ENCODE measurements at regions not wholly inside any gene's neighbourhood (a gene's known extent, or its start where the extent isn't known, plus 50 kb on each side); places are given as distances from the start of the nearest gene placed in this dataset.
"Not testable (repeated sequence)": the region's sequence is repeated elsewhere in the genome, so short reads cannot be mapped to it uniquely, and the experiment has no call there.

- no peak for DNase-seq
- no peak for ATAC-seq
- Mint-ChIP-seq H3K4me3 (no peak overlapping the region), H3K27ac (no peak overlapping the region), H3K27me3 (ENCODE audit: low read depth) (peaks cover 9% of the 10 kb centered on the region), H3K36me3 (ENCODE audit: low read depth) (no peaks in the 10 kb centered on the region), H3K9me3 (ENCODE audit: insufficient read depth) (no peaks in the 10 kb centered on the region), H3K4me1 (ENCODE audit: low read depth) (no peaks in the 10 kb centered on the region)
- ChIA-PET POLR2A (no interaction called here), CTCF (no interaction called here)
These were observed 55.4 kb upstream of the KLF14 start for GRCh38 chr7:130789436-130789835.

DNA sequence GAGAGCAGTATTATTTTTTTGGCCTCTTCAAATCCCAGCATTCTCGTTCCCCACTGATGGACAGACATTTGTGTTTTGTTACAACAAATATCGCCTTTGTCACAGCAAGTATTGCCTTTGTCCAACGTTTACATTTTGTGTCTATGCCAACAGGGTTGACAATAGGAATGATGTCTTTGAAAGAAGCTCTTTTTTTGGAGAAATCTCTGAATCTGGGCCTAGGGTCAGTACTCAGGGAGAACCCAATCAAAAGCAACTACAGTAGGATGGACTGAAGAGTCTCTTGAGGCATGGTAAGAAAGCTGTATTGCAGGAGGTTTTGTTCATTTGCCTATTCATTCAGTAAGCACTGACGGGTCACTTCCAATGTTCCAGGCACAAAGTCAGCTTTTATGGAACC lies 57.7 kb upstream of the KLF14 start:
- H3K4me3 Mint-ChIP-seq, result no peak overlapping the region
- ChIA-PET CTCF (interaction anchor here (1.1 kb wide), 1 partner anchor 30 kb away, joined by 3 read pairs; no protein-coding TSS in a partner anchor), POLR2A (no interaction called here)
- ATAC-seq, result no peak
- DNase-seq, result no peak
- H3K27me3 Mint-ChIP-seq (ENCODE audit: low read depth), result peaks cover under 1% of the 10 kb centered on the region
- no peaks in the 10 kb centered on the region for H3K9me3 Mint-ChIP-seq (ENCODE audit: insufficient read depth)
- no peaks in the 10 kb centered on the region for H3K36me3 Mint-ChIP-seq (ENCODE audit: low read depth)
- H3K27ac Mint-ChIP-seq, result no peak overlapping the region
- H3K4me1 Mint-ChIP-seq (ENCODE audit: low read depth), result no peaks in the 10 kb centered on the region

DNA sequence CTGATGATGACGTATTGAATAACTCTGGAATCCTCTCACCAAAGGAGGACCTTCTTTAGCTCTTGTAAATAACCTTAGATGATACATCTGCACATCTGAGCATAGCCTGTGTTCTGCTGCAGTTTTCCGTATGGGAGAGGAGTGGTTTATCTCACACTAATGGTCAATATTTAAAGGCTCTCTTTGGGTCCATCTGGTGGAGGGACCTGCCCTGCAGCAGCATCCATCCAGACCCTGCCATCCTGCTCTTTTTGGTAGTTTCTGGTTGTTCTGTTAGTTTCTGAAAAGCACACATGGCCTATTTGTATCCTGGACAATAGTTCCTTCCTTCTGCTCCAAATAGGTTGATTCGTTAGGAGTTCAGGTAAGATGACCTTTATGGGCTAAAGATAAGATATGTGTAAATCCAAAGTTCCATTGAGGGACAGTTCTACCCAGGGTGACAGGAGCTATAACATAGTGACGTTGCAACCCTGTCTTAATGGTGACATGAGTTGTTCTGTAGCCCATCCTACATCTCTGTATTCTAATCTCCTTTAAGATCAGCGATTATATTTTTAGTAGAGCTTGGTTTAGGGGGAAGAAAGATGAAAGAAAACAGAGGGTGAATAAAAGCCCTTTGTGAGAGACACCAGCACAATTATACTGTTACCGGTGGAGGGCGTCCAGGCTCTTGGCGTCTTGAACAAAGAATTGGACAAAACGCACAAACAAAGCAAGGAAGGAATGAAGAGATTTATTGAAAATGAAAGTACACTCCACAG lies 60.0 kb upstream of the KLF14 start:
- no peaks in the 10 kb centered on the region for H3K9me3 Mint-ChIP-seq (ENCODE audit: insufficient read depth)
- ChIA-PET POLR2A (no interaction called here), CTCF (interaction anchor here (1.2 kb wide), 1 partner anchor 38 kb away, joined by 3 read pairs; no protein-coding TSS in a partner anchor)
- H3K27ac Mint-ChIP-seq, result no peak overlapping the region
- H3K36me3 Mint-ChIP-seq (ENCODE audit: low read depth), result no peaks in the 10 kb centered on the region
- H3K27me3 Mint-ChIP-seq (ENCODE audit: low read depth), result peaks cover 20% of the 10 kb centered on the region
- no peak for DNase-seq
- no peak overlapping the region for H3K4me3 Mint-ChIP-seq
- ATAC-seq, result no peak
- H3K4me1 Mint-ChIP-seq (ENCODE audit: low read depth), result no peaks in the 10 kb centered on the region

DNA sequence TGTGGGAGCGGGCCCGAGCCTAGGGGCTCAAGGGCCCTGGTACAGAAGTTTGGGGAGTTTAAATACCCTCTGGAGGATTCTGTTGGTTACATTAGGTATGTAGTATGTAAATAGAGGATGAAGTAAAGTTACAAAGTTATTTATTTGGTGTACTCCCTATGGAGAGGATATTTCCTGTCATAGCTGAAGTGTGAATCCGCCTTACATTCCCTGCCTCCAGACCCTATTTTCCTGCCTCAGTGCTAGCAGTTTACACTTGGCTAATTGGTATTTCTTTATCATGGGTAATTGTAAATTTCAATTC lies 60.6 kb upstream of the KLF14 start:
- Mint-ChIP-seq H3K9me3 (ENCODE audit: insufficient read depth) (no peaks in the 10 kb centered on the region), H3K4me3 (no peak overlapping the region), H3K4me1 (ENCODE audit: low read depth) (no peaks in the 10 kb centered on the region), H3K27ac (no peak overlapping the region), H3K36me3 (ENCODE audit: low read depth) (no peaks in the 10 kb centered on the region), H3K27me3 (ENCODE audit: low read depth) (peaks cover 25% of the 10 kb centered on the region)
- no peak for ATAC-seq
- CTCF ChIA-PET, result interaction anchor here (1.2 kb wide), 1 partner anchor 38 kb away, joined by 3 read pairs; no protein-coding TSS in a partner anchor
- POLR2A ChIA-PET, result no interaction called here
- no peak for DNase-seq

- POLR2A ChIA-PET; H3K9me3 Mint-ChIP-seq (ENCODE audit: insufficient read depth); CTCF ChIA-PET; DNase-seq; ATAC-seq; H3K4me1 Mint-ChIP-seq (ENCODE audit: low read depth); H3K27ac Mint-ChIP-seq; H3K36me3 Mint-ChIP-seq (ENCODE audit: low read depth); H3K4me3 Mint-ChIP-seq: not testable (repeated sequence)
- H3K27me3 Mint-ChIP-seq (ENCODE audit: low read depth), result peaks cover 34% of the 10 kb centered on the region
These were observed 62.4 kb upstream of the KLF14 start for GRCh38 chr7:130796425-130796824.

- no peaks in the 10 kb centered on the region for H3K4me1 Mint-ChIP-seq (ENCODE audit: low read depth)
- POLR2A ChIA-PET, result no interaction called here
- no peak for DNase-seq
- CTCF ChIA-PET, result no interaction called here
- H3K27me3 Mint-ChIP-seq (ENCODE audit: low read depth), result peaks cover 30% of the 10 kb centered on the region
- H3K36me3 Mint-ChIP-seq (ENCODE audit: low read depth), result no peaks in the 10 kb centered on the region
- no peaks in the 10 kb centered on the region for H3K9me3 Mint-ChIP-seq (ENCODE audit: insufficient read depth)
- no peak overlapping the region for H3K4me3 Mint-ChIP-seq
- H3K27ac Mint-ChIP-seq, result no peak overlapping the region
- no peak for ATAC-seq
These were observed 69.1 kb upstream of the KLF14 start for GRCh38 chr7:130803127-130803526.

- ChIA-PET POLR2A (interaction anchor here (0.8 kb wide), 1 partner anchor 599 kb away, joined by 3 read pairs; the partner anchor contains the start of gene TMEM209), CTCF (interaction anchor here (1.5 kb wide), 1 partner anchor 46 kb away, joined by 5 read pairs; no protein-coding TSS in a partner anchor)
- Mint-ChIP-seq H3K36me3 (ENCODE audit: low read depth) (no peaks in the 10 kb centered on the region), H3K27ac (no peak overlapping the region), H3K9me3 (ENCODE audit: insufficient read depth) (no peaks in the 10 kb centered on the region), H3K27me3 (ENCODE audit: low read depth) (peaks cover 19% of the 10 kb centered on the region), H3K4me1 (ENCODE audit: low read depth) (no peaks in the 10 kb centered on the region), H3K4me3 (no peak overlapping the region)
- DNase-seq (no peak), ATAC-seq (no peak)
These were observed 70.2 kb upstream of the KLF14 start for GRCh38 chr7:130804220-130804619.

GRCh38 chr7:130812819-130813218 lies 78.8 kb upstream of the KLF14 start:
- DNase-seq; ATAC-seq; H3K27ac Mint-ChIP-seq; POLR2A ChIA-PET; H3K4me3 Mint-ChIP-seq; H3K36me3 Mint-ChIP-seq (ENCODE audit: low read depth); H3K4me1 Mint-ChIP-seq (ENCODE audit: low read depth); H3K27me3 Mint-ChIP-seq (ENCODE audit: low read depth); H3K9me3 Mint-ChIP-seq (ENCODE audit: insufficient read depth): not testable (repeated sequence)
- CTCF ChIA-PET, result interaction anchor here (1.6 kb wide), 1 partner anchor 84 kb away, joined by 3 read pairs; no protein-coding TSS in a partner anchor

DNA sequence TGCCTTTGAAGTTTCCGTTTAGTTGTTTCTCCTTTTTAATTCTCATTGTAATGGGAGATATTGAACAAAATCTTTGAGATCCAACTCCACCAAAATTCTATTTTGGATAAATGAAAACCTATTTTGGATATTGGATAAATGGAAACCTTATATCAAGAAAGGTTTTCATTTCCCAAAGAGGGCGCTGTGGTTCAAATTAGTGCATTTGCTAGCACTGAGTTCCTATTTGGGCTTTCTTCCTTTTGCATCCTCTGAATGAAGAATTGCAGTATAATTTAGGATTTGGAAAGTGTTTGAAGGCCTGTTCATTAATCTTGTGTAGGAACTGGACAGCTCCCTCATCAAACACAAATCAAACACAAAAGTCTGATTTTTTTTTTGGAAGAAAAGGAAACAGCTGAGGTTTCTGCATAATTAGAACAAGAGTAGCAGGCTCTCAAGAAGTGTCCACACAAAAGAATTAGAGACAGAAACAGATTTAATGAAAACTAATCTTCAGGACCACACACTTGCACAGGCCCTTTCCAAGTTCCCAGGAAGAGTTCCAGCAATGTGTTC lies 80.8 kb upstream of the KLF14 start:
- Mint-ChIP-seq H3K9me3 (ENCODE audit: insufficient read depth) (no peaks in the 10 kb centered on the region), H3K27ac (no peak overlapping the region), H3K4me1 (ENCODE audit: low read depth) (no peaks in the 10 kb centered on the region), H3K27me3 (ENCODE audit: low read depth) (peaks cover 10% of the 10 kb centered on the region), H3K4me3 (no peak overlapping the region), H3K36me3 (ENCODE audit: low read depth) (no peaks in the 10 kb centered on the region)
- ATAC-seq, result no peak
- ChIA-PET POLR2A (no interaction called here), CTCF (interaction anchor here (0.8 kb wide), 1 partner anchor 609 kb away, joined by 3 read pairs; no protein-coding TSS in a partner anchor)
- no peak for DNase-seq

DNA sequence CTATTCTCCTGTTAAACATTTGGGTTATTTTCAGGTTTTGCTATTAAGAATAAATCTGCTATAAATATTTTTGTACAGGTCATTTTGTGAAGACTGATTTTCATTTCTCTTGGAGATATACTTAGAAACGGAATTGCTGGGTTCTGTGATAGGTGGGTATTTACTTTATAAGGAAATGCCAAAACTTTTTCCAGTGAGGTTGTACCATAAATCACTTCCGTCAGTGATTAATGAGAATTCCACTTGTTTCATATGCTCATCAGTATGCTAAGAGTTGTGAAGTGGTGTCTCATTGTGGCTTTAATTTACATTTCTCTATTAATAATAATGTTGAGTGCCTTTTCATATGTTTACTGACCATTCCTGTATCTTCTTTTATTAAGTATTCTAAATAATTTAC lies 84.0 kb upstream of the KLF14 start:
- Mint-ChIP-seq H3K4me1 (ENCODE audit: low read depth) (peaks cover 4% of the 10 kb centered on the region), H3K4me3 (no peak overlapping the region), H3K36me3 (ENCODE audit: low read depth) (no peaks in the 10 kb centered on the region), H3K27ac (no peak overlapping the region), H3K9me3 (ENCODE audit: insufficient read depth) (no peaks in the 10 kb centered on the region), H3K27me3 (ENCODE audit: low read depth) (peaks cover 12% of the 10 kb centered on the region)
- POLR2A ChIA-PET, result no interaction called here
- CTCF ChIA-PET, result no interaction called here
- no peak for DNase-seq
- no peak for ATAC-seq

DNA sequence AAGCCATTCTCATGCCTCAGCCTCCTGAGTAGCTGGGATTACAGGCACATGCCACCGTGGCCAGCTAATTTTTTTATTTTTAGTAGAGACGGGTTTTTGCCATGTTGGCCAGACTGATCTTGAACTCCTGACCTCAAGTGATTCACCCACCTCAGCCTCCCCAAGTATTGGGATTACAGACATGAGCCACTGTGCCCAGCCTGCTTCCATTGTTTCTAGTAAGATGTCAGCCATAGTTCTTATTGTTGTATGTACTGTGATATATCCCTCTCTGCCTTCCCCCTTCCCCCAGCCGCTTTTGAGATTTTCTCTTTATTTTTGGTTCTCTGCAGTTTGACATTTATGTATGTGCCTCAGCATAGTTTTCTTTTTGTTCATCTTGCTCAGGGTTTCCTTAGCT lies 87.9 kb upstream of the KLF14 start:
- ATAC-seq (no peak), DNase-seq (no peak)
- H3K27ac Mint-ChIP-seq, result no peak overlapping the region
- peaks cover 9% of the 10 kb centered on the region for H3K27me3 Mint-ChIP-seq (ENCODE audit: low read depth)
- peaks cover 4% of the 10 kb centered on the region for H3K4me1 Mint-ChIP-seq (ENCODE audit: low read depth)
- peaks cover 3% of the 10 kb centered on the region for H3K36me3 Mint-ChIP-seq (ENCODE audit: low read depth)
- ChIA-PET POLR2A (no interaction called here), CTCF (interaction anchor here (0.7 to 1.3 kb wide), 2 partner anchors 10 to 30 kb away, joined by 3 to 4 read pairs; no protein-coding TSS in a partner anchor)
- peaks cover 15% of the 10 kb centered on the region for H3K9me3 Mint-ChIP-seq (ENCODE audit: insufficient read depth)
- no peak overlapping the region for H3K4me3 Mint-ChIP-seq

- ATAC-seq, result no peak
- CTCF ChIA-PET, result interaction anchor here (0.6 to 1.3 kb wide), 2 partner anchors 10 to 327 kb away, joined by 3 to 4 read pairs; no protein-coding TSS in a partner anchor
These were observed 88.6 kb upstream of the KLF14 start for GRCh38 chr7:130822642-130823041.

More at GRCh38 chr7:130822642-130823041, 88.6 kb upstream of the KLF14 start:
- H3K4me1 Mint-ChIP-seq (ENCODE audit: low read depth), result peaks cover 4% of the 10 kb centered on the region
- no peak overlapping the region for H3K4me3 Mint-ChIP-seq
- peaks cover 3% of the 10 kb centered on the region for H3K36me3 Mint-ChIP-seq (ENCODE audit: low read depth)
- no peak overlapping the region for H3K27ac Mint-ChIP-seq
- H3K9me3 Mint-ChIP-seq (ENCODE audit: insufficient read depth), result peaks cover 23% of the 10 kb centered on the region
- no peak for DNase-seq
- POLR2A ChIA-PET, result no interaction called here
- H3K27me3 Mint-ChIP-seq (ENCODE audit: low read depth), result peaks cover 4% of the 10 kb centered on the region

Measured in activated CD8-positive, alpha-beta T cell treated with anti-CD3 and anti-CD28 coated beads, Interleukin-2, amount 10 ng/mL, durations not matched to agents 7 days and 5 days (primary cell).